ENCODE measurements at regions not wholly inside any gene's neighbourhood (a gene's known extent, or its start where the extent isn't known, plus 50 kb on each side); places are given as distances from the start of the nearest gene placed in this dataset.

DNA sequence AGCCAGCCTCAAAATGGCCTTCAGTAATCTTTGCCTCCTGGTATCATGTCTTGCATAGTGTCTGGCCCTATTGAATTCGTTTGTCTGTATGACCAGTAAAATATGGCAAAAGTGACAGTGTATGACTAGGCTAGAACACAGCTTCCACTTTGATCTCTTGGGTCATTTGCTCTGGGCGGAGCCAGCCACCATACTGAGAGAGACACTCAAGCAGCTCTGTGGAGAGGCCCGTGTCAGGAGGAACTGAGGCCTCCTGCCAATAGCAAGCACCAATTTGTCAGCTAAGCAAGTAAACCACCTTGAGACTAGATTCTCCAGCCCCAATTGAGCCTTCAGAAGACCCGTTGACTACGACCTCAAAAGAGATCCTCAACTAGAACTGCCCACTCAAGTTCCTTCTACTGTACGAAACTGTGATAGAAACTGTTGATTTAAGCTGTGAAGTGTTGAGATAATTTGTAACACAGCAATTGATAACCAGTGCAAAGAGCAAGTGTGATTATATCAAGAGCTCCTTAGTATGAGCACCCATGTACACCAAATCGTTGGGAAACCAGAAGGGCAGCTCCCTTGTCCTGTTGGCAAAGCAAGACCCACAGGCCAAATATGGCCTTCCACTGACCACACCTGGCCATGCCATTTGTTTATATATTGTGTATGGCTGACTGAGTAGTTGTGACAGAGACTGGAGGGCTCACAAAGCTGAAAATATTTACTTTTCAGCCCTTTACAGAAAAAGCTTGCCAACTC is 52.7 kb upstream of the SERBP1 start:
- Mint-ChIP-seq H3K9me3 (peaks cover 2% of the 10 kb centered on the region), H3K27ac (no peak overlapping the region), H3K4me1 (peaks cover 25% of the 10 kb centered on the region), H3K36me3 (no peaks in the 10 kb centered on the region), H3K4me3 (no peak overlapping the region), H3K27me3 (ENCODE audit: insufficient read depth, low read depth) (peaks cover 5% of the 10 kb centered on the region)
- no peak overlapping the region for H3K27ac ChIP-seq
- H4K20me1 ChIP-seq (ENCODE audit: low read depth) = no peaks in the 10 kb centered on the region
- H3K4me3 ChIP-seq = no peak overlapping the region
- H3K79me2 ChIP-seq (ENCODE audit: low read depth) = no peaks in the 10 kb centered on the region
- H3F3A ChIP-seq (ENCODE audit: low read depth) = peaks cover 21% of the 10 kb centered on the region
- no peaks in the 10 kb centered on the region for H3K36me3 ChIP-seq
- TF ChIP-seq, protein P1, sequence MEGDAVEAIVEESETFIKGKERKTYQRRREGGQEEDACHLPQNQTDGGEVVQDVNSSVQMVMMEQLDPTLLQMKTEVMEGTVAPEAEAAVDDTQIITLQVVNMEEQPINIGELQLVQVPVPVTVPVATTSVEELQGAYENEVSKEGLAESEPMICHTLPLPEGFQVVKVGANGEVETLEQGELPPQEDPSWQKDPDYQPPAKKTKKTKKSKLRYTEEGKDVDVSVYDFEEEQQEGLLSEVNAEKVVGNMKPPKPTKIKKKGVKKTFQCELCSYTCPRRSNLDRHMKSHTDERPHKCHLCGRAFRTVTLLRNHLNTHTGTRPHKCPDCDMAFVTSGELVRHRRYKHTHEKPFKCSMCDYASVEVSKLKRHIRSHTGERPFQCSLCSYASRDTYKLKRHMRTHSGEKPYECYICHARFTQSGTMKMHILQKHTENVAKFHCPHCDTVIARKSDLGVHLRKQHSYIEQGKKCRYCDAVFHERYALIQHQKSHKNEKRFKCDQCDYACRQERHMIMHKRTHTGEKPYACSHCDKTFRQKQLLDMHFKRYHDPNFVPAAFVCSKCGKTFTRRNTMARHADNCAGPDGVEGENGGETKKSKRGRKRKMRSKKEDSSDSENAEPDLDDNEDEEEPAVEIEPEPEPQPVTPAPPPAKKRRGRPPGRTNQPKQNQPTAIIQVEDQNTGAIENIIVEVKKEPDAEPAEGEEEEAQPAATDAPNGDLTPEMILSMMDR (IDR thresholded peaks at IDR 0.05) = no peak
- TF ChIP-seq EZH2phosphoT487 (IDR thresholded peaks at IDR 0.05) (no peak), EZH2 (IDR thresholded peaks at IDR 0.05) (no peak)
- no peaks in the 10 kb centered on the region for H3K27me3 ChIP-seq
- no peaks in the 10 kb centered on the region for H3K9me3 ChIP-seq (ENCODE audit: low read depth)
- peaks cover 16% of the 10 kb centered on the region for H3K4me1 ChIP-seq
- no peak overlapping the region for H3K4me2 ChIP-seq
- DNase-seq (ENCODE audit: low spot score) = no peak
- H2AFZ ChIP-seq (replicated peaks) = no peak overlapping the region
- no peak overlapping the region for H3K9ac ChIP-seq

DNA sequence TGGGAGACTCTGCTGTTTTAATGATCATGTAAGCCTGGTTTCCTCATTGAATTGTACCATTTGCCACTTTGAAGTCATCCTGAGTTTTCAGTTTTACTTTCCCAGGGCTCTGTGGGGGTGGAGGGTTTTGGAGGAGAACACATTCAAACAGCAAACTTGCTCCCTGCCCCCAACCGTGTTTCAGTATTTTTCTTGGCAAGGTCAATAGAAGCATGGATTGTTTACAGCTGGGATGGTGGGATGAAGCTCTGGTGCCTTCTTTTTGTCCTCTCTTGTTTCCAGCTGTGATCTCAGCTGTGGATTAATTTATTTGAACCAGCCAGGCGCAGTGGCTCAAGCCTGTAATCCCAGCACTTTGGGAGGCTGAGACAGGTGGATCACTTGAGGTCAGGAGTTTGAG is 54.3 kb upstream of the SERBP1 start:
- peak overlapping the region; percentile 50 for H3K4me2 ChIP-seq
- peaks cover 2% of the 10 kb centered on the region for H3K9me3 Mint-ChIP-seq

DNA sequence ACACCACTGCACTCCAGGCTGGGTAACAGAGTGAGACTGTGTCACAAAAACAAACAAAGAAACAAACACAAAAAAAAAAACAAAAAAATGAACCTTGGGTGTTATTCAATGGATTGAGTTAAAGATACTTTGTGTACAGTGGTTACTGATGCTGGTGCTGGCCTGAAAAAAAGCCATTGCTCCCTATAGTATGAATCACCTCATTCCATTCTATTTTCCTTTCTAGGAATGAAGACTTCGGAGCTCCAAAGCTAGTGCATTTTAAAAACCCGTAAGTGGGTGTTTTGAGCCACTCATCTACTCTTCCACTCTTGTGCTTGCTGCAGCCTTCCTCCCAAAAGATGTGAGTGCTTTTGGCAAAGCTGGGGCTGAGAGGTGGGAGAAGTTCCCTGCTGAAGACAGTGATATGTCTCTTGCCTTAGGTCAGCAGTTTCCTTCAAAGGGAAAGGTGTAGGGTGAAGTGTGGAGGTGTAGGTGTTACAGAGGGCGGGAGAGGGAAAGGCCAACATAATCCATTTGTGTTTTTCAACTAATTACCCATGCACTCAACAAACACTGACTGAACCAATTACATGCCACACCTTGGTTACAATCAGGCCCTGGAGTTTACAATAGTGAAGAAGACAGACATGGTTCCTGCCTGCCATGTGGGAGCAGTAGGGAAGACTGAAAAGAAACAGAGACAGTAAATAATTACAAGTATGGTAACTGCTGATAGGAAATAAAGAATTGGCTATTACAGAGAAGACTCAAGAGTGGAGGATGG is 55.0 kb upstream of the SERBP1 start:
- Histone ChIP-seq H3K27ac (no peak overlapping the region), H3K79me2 (ENCODE audit: low read depth) (no peaks in the 10 kb centered on the region), H2AFZ (replicated peaks) (no peak overlapping the region), H3K4me1 (peaks cover 16% of the 10 kb centered on the region), H3K9ac (no peak overlapping the region), H3K9me3 (ENCODE audit: low read depth) (no peaks in the 10 kb centered on the region), H3K4me3 (no peak overlapping the region), H3F3A (ENCODE audit: low read depth) (peaks cover 21% of the 10 kb centered on the region), H3K36me3 (no peaks in the 10 kb centered on the region), H3K4me2 (no peak overlapping the region), H4K20me1 (ENCODE audit: low read depth) (no peaks in the 10 kb centered on the region), H3K27me3 (no peaks in the 10 kb centered on the region)
- peaks cover 8% of the 10 kb centered on the region for H3K27me3 Mint-ChIP-seq (ENCODE audit: insufficient read depth, low read depth)
- no peak overlapping the region for H3K4me3 Mint-ChIP-seq
- peaks cover 2% of the 10 kb centered on the region for H3K9me3 Mint-ChIP-seq
- TF ChIP-seq EZH2phosphoT487 (IDR thresholded peaks at IDR 0.05) (no peak), EZH2 (IDR thresholded peaks at IDR 0.05) (no peak)
- no peak overlapping the region for H3K27ac Mint-ChIP-seq
- no peak for DNase-seq (ENCODE audit: low spot score)
- H3K36me3 Mint-ChIP-seq = no peaks in the 10 kb centered on the region
- H3K4me1 Mint-ChIP-seq = peaks cover 19% of the 10 kb centered on the region

More for the DNA sequence above, 54.3 kb upstream of the SERBP1 start:
- Histone ChIP-seq H3K27ac (no peak overlapping the region), H3K79me2 (ENCODE audit: low read depth) (no peaks in the 10 kb centered on the region), H3K4me1 (peaks cover 16% of the 10 kb centered on the region), H4K20me1 (ENCODE audit: low read depth) (no peaks in the 10 kb centered on the region), H3K9me3 (ENCODE audit: low read depth) (no peaks in the 10 kb centered on the region), H3K9ac (no peak overlapping the region), H3K27me3 (no peaks in the 10 kb centered on the region), H3F3A (ENCODE audit: low read depth) (peaks cover 21% of the 10 kb centered on the region), H2AFZ (replicated peaks) (no peak overlapping the region), H3K4me3 (no peak overlapping the region), H3K36me3 (no peaks in the 10 kb centered on the region)
- peaks cover 8% of the 10 kb centered on the region for H3K27me3 Mint-ChIP-seq (ENCODE audit: insufficient read depth, low read depth)
- DNase-seq (ENCODE audit: low spot score) = peak; percentile 57
- TF ChIP-seq EZH2 (IDR thresholded peaks at IDR 0.05) (no peak), EZH2phosphoT487 (IDR thresholded peaks at IDR 0.05) (no peak)
- TF ChIP-seq, protein P1 (IDR thresholded peaks at IDR 0.05) = no peak
- H3K36me3 Mint-ChIP-seq = no peaks in the 10 kb centered on the region
- H3K27ac Mint-ChIP-seq = peak overlapping the region; percentile 72
- H3K4me3 Mint-ChIP-seq = peak overlapping the region; percentile 38
- peaks cover 20% of the 10 kb centered on the region for H3K4me1 Mint-ChIP-seq
